ENCODE measurements at regions not wholly inside any gene's neighbourhood (a gene's known extent, or its start where the extent isn't known, plus 50 kb on each side); places are given as distances from the start of the nearest gene placed in this dataset.

GRCh38 chr20:1707588-1708449 is 50.2 kb upstream of the SIRPG start:
- DNase-seq = no peak
